HepG2 (cell line): ENCODE measurements at regions not wholly inside any gene's neighbourhood (a gene's known extent, or its start where the extent isn't known, plus 50 kb on each side); places are given as distances from the start of the nearest gene placed in this dataset.
A peak's percentile ranks its signal among the peaks of the same experiment; 100 is the strongest.

Experiments used
- ARNT ChIP-seq: fragments of 450-650 bp; IDR thresholded peaks from 2 replicates; pipeline ENCODE4 v1.6.1; 2017
- CBX2 ChIP-seq, 2 experiments: fragments of 200-600 bp in 1 of 2; sonication (generic); formaldehyde crosslinking in 1 of 2; IDR thresholded peaks; 2 replicates each; pipeline versions ENCODE4 v1.7.0 to v1.8.1; 2018 to 2022; ENCODE audit warnings: low read depth in 2 of 2, low read length in 1 of 2, mild to moderate bottlenecking in 1 of 2, missing genetic modification reagents in 1 of 2
- CTCF ChIP-seq: sonication (generic); formaldehyde crosslinking; IDR thresholded peaks from 2 replicates; pipeline ENCODE4 v1.5.0; 2020; ENCODE audit warnings: mild to moderate bottlenecking, missing genetic modification reagents, moderate library complexity
- E2F5 ChIP-seq: sonication (generic); formaldehyde crosslinking; conservative IDR thresholded peaks from 2 replicates; pipeline ENCODE4 v1.4.0; 2020; ENCODE audit warnings: missing genetic modification reagents
- GTF2F1 ChIP-seq: fragments of 150-350 bp; IDR thresholded peaks from 2 replicates; pipeline ENCODE4 v1.6.1; 2014; ENCODE audit warnings: low read length
- HNRNPUL1 ChIP-seq: fragments of 200-400 bp; formaldehyde crosslinking; IDR thresholded peaks from 2 replicates; pipeline ENCODE4 v1.6.1; 2017; ENCODE audit warnings: low read depth, mild to moderate bottlenecking, low read length, moderate library complexity
- IRF9 ChIP-seq: sonication (generic); formaldehyde crosslinking; IDR thresholded peaks from 2 replicates; pipeline ENCODE4 v1.8.0; 2022; ENCODE audit warnings: missing genetic modification reagents, mild to moderate bottlenecking, borderline replicate concordance
- IRX3 ChIP-seq: sonication (generic); formaldehyde crosslinking; IDR thresholded peaks from 2 replicates; pipeline ENCODE4 v1.8.1; 2023; ENCODE audit warnings: mild to moderate bottlenecking, low read depth, missing genetic modification reagents, borderline replicate concordance
- PLRG1 ChIP-seq: fragments of 450-650 bp; conservative IDR thresholded peaks from 2 replicates; pipeline ENCODE4 v1.6.1; 2016
- PLSCR1 ChIP-seq: sonication (generic); formaldehyde crosslinking; IDR thresholded peaks from 2 replicates; pipeline ENCODE4 v1.5.0; 2020; ENCODE audit warnings: missing genetic modification reagents, mild to moderate bottlenecking, borderline replicate concordance
- POGK ChIP-seq: sonication (generic); formaldehyde crosslinking; conservative IDR thresholded peaks from 2 replicates; pipeline ENCODE4 v1.8.0; 2022; ENCODE audit warnings: mild to moderate bottlenecking, moderate library complexity, missing genetic modification reagents
- REXO4 ChIP-seq: sonication (generic); formaldehyde crosslinking; IDR thresholded peaks from 2 replicates; pipeline ENCODE4 v1.8.0; 2022; ENCODE audit warnings: missing genetic modification reagents, mild to moderate bottlenecking, borderline replicate concordance
- SKIL ChIP-seq: sonication (generic); formaldehyde crosslinking; IDR thresholded peaks from 2 replicates; pipeline ENCODE4 v1.8.0; 2022; ENCODE audit warnings: missing genetic modification reagents, mild to moderate bottlenecking, moderate library complexity, borderline replicate concordance
- SMC3 ChIP-seq: IDR thresholded peaks from 2 replicates; pipeline ENCODE4 v1.6.1; 2011; ENCODE audit warnings: low read length, improper control_type of control experiment
- ZC3H4 ChIP-seq: sonication (generic); formaldehyde crosslinking; IDR thresholded peaks from 2 replicates; pipeline ENCODE4 v1.4.0; 2020; ENCODE audit warnings: missing genetic modification reagents, borderline replicate concordance
- ZKSCAN1 ChIP-seq: fragments of 150-350 bp; IDR thresholded peaks from 2 replicates; pipeline ENCODE4 v1.6.1; 2014; ENCODE audit warnings: low read length
- ZNF17 ChIP-seq: sonication (generic); formaldehyde crosslinking; IDR thresholded peaks from 2 replicates; pipeline ENCODE4 v1.5.0; 2020; ENCODE audit warnings: mild to moderate bottlenecking, missing genetic modification reagents
- ZNF251 ChIP-seq: sonication (generic); formaldehyde crosslinking; IDR thresholded peaks from 2 replicates; pipeline ENCODE4 v1.9.0; 2021; ENCODE audit warnings: mild to moderate bottlenecking, missing genetic modification reagents
- ZNF296 ChIP-seq: sonication (generic); formaldehyde crosslinking; conservative IDR thresholded peaks from 2 replicates; pipeline ENCODE4 v1.5.0; 2020; ENCODE audit warnings: mild to moderate bottlenecking, missing genetic modification reagents
- ZNF564 ChIP-seq: sonication (generic); formaldehyde crosslinking; IDR thresholded peaks from 2 replicates; pipeline ENCODE4 v1.8.1; 2023; ENCODE audit warnings: mild to moderate bottlenecking, missing genetic modification reagents
- ZNF883 ChIP-seq: sonication (generic); formaldehyde crosslinking; IDR thresholded peaks from 2 replicates; pipeline ENCODE4 v1.5.1; 2020; ENCODE audit warnings: mild to moderate bottlenecking, missing genetic modification reagents; ENCODE audit errors: not compliant biosample characterization
- ZSCAN30 ChIP-seq: sonication (generic); formaldehyde crosslinking; IDR thresholded peaks from 2 replicates; pipeline ENCODE4 v1.5.0; 2020; ENCODE audit warnings: mild to moderate bottlenecking, missing genetic modification reagents

- TF ChIP-seq ZNF251 (CRISPR knock-in tag) = no peak
- no peak for TF ChIP-seq REXO4
- TF ChIP-seq SMC3 = peak; percentile 55; the same call in 1 of the 2 replicates
- no peak for TF ChIP-seq IRX3 (CRISPR knock-in tag)
- no peak for TF ChIP-seq ZSCAN30 (CRISPR knock-in tag)
- TF ChIP-seq CBX2 (IDR thresholded peaks at IDR 0.05; ENCODE audit: low read depth, low read length) = no peak
- no peak for TF ChIP-seq CBX2 (CRISPR knock-in tag; IDR thresholded peaks at IDR 0.05; ENCODE audit: low read depth)
- TF ChIP-seq HNRNPUL1 = no peak
- TF ChIP-seq SKIL (CRISPR knock-in tag) = 0 out of 2 replicates have a peak, but pooled peaks have one; percentile 19
- no peak for TF ChIP-seq ZNF883 (CRISPR knock-in tag)
- no peak for TF ChIP-seq ZNF564 (CRISPR knock-in tag)
- TF ChIP-seq ZKSCAN1 = no peak
- no peak for TF ChIP-seq GTF2F1
- TF ChIP-seq POGK (CRISPR knock-in tag) = no peak
- TF ChIP-seq ZNF296 (CRISPR knock-in tag) = no peak
- no peak for TF ChIP-seq IRF9 (CRISPR knock-in tag)
- TF ChIP-seq ARNT = 0 out of 2 replicates have a peak, but pooled peaks have one; percentile 16
- peak; percentile 72 for TF ChIP-seq CTCF
- TF ChIP-seq ZNF17 (CRISPR knock-in tag) = no peak
- TF ChIP-seq PLSCR1 (CRISPR knock-in tag) = no peak
- no peak for TF ChIP-seq PLRG1
- no peak for TF ChIP-seq E2F5 (CRISPR knock-in tag)
- TF ChIP-seq ZC3H4 (CRISPR knock-in tag) = no peak
These were observed 494.6 kb downstream of the GADD45G start (continued) for GRCh38 chr9:90099262-90099963.
